Upper lobe of left lung (tissue), 4 donors: ENCODE measurements at regions not wholly inside any gene's neighbourhood (a gene's known extent, or its start where the extent isn't known, plus 50 kb on each side); places are given as distances from the start of the nearest gene placed in this dataset.

ENCODE experiments used
- CTCF ChIP-seq, 6 experiments: fragments of 450-650 bp in 4 of 6; fragments of 200-600 bp in 2 of 6; sonication (generic) in 2 of 6; IDR thresholded peaks; one replicate each; pipeline ENCODE4 v1.5.1; 2016 to 2019; ENCODE audit warnings: antibody characterized with exemption in 6 of 6
- EP300 ChIP-seq, 4 donors: sonication (generic); formaldehyde crosslinking; IDR thresholded peaks; one replicate each; pipeline ENCODE4 v1.5.1; 2017; ENCODE audit warnings: antibody characterized with exemption in 4 of 4, control low read depth in 2 of 4
- POLR2A ChIP-seq, 4 donors: fragments of 450-650 bp; IDR thresholded peaks; one replicate each; pipeline ENCODE4 v1.5.1; 2016 to 2017; ENCODE audit warnings: antibody characterized with exemption in 4 of 4, mild to moderate bottlenecking in 2 of 4
- POLR2AphosphoS5 ChIP-seq, 2 donors: sonication (generic); formaldehyde crosslinking; IDR thresholded peaks; one replicate each; pipeline ENCODE4 v1.5.1; 2017; ENCODE audit warnings: antibody characterized with exemption in 2 of 2

- TF ChIP-seq CTCF (IDR thresholded peaks at IDR 0.05) (no peak), POLR2AphosphoS5 (IDR thresholded peaks at IDR 0.05) (no peak), POLR2A (IDR thresholded peaks at IDR 0.05) (no peak), EP300 (IDR thresholded peaks at IDR 0.05) (no peak)
These were observed 157.0 kb upstream of the PABPC3 start for GRCh38 chr13:24938966-24939365.
